GM19395 (cell line): ENCODE measurements at regions not wholly inside any gene's neighbourhood (a gene's known extent, or its start where the extent isn't known, plus 50 kb on each side); places are given as distances from the start of the nearest gene placed in this dataset.
"Not testable (repeated sequence)": the region's sequence is repeated elsewhere in the genome, so short reads cannot be mapped to it uniquely, and the experiment has no call there.

ENCODE experiments used
- ATAC-seq: cut with Tn5 transposase; IDR thresholded peaks from one replicate; pipeline ENCODE4 v1.9.1; 2021; ENCODE audit warnings: mild to moderate bottlenecking, moderate library complexity; ENCODE audit not compliant: unreplicated experiment

GRCh38 chr13:86840250-86841191, 830.6 kb upstream of the SLITRK5 start:
- no peak for ATAC-seq

GRCh38 chr13:86841264-86841663, 829.9 kb upstream of the SLITRK5 start:
- no peak for ATAC-seq

DNA sequence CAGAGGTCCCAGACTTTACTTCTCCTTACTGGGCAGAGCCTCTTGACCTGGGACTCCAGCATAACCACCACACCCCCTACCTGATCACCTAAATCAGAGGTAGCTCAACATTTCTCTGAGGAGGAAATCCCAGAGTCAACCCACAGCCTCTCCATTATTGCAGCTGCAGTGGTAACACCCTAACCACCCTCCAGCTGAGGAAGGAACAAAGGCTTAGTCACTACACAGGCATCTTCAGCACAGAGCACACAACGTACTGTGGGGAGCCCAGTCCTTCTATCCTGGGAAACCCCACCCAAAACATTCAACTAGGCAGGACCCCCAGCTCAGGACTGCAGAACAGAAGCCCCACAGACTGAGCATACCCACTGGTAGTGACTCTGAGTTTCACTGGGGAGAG, 824.7 kb upstream of the SLITRK5 start:
- ATAC-seq: no peak

DNA sequence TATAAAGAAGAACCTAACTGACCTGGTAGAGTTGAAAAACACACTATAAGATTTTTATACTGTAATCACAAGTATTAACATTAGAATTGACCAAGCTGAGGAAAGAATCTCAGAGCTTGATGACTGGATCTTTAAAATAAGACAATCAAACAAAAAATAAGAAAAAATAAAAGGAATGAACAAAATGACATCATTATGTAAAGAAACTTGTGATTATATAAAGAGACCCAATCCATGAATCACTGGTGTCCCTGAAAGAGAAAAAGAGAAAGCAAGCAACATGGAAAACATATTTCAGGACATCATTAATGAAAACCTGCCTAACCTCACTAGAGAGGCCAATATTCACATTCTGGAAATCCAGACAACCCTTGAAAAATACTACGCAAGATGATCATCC, 822.5 kb upstream of the SLITRK5 start:
- no peak for ATAC-seq

DNA sequence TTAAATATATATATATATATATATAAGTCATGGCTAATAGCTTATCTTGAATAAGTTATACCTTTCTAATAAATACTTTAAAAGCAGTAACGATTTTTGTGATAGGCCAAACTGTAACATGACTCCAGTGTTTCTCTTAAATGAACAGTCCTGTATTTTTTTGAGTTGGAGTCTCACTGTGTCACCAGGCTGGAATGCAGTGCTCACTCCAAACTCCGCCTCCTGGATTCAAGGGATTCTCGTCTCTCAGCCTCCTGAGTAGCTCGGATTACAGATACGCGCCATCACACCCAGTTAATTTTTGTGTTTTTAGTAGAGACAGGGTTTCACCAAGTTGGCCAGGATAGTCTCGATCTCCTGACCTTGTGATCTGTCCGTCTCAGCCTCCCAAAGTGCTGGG, 814.2 kb upstream of the SLITRK5 start:
- no peak for ATAC-seq

DNA sequence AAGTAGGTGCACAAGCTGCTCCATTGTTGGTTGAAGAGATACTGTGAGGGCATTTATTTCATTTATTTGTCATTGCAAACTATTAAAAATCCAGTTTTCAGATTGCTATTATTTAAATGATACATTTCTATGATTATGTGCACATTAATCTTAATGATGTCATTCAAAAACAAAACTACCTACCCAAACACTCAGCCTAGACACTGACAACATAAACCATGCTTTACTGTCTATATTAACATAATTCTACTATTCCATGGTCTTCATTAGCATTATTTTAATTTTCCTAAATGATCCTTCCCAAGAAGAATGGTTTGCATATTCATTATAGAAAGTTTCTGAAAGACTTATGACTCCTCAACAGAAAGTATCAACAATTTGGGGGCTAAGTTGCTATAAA, 813.0 kb upstream of the SLITRK5 start:
- ATAC-seq: no peak

GRCh38 chr13:86862137-86862536, 809.0 kb upstream of the SLITRK5 start:
- ATAC-seq: no peak

DNA sequence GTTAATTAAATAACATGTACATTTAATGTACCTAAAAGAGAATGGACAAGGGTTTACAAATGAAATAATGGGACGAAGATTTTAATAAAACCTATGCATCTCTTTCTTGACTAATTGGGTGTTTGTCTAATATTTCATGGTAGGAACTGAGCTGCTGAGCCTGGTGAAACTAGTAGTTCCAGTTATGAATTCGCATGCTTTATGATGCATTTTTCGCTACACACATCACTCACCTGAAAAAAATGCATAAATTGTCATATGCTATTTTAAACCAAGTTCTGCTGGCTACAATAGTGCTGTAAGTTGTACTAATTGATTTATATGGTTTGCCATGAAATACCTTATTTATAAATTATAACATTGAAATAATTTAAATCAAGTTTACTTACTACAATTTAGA, 806.8 kb upstream of the SLITRK5 start:
- ATAC-seq: no peak

DNA sequence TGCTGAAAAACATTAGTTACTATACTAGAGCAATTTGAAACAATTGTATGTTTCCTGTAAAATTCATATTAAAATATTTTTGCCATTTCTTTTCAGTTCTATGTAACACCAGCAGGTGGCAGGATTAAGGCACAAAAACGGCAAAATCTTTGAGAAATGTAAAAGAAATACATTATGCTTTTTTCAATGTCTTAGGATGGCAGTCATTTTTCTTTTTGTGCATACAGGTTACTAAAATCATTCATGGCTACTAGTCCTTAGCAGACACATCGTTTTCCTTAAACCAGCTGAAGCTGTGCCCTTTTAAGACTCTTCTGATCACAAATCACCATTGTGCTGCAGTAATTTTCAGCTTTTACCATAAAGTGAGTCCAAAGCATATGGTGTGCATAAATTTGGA, 800.7 kb upstream of the SLITRK5 start:
- ATAC-seq: no peak

- ATAC-seq: no peak
Observed at GRCh38 chr13:86877441-86877840, 793.7 kb upstream of the SLITRK5 start.

DNA sequence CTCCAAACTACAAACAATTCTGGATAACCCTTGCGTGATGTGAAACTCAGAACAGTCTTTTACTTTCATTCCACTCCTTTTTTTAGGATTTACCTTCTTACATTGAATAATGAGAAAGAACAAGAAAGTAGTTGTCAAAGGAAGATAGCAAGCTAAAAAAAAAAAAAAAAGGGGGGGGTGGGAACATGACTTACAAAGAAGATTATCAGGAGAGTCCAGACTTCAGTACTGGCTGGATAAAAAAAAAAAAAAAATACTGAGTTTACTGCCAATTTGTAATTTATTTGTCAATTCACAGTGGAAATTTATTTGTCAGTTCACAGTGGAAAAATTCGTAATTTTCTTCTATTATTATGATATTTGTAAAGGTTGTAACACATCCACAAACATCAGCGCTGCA, 792.4 kb upstream of the SLITRK5 start:
- ATAC-seq: no peak

GRCh38 chr13:86881390-86881789, 789.8 kb upstream of the SLITRK5 start:
- ATAC-seq: no peak

DNA sequence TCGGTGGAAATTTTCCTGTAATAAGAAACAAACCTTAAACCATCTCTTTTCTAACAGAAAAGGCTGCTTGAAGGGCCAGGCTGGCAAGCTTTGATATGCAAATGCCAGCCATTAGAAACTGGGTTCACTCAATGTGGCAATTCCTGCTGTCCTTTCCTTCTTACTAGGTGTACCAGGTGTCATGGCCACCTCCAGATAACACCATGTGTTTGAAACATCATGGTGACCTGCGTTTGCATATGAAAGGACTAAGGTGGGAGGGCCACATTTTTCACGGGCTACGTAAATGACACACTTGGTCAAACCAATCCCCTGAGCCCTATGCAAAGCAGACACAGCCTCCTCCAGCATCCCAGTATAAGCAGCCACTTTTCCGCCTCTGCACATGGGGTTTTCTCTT, 789.1 kb upstream of the SLITRK5 start:
- no peak for ATAC-seq

GRCh38 chr13:86882835-86883234, 788.3 kb upstream of the SLITRK5 start:
- ATAC-seq: no peak

GRCh38 chr13:86892330-86892729, 778.8 kb upstream of the SLITRK5 start:
- no peak for ATAC-seq

DNA sequence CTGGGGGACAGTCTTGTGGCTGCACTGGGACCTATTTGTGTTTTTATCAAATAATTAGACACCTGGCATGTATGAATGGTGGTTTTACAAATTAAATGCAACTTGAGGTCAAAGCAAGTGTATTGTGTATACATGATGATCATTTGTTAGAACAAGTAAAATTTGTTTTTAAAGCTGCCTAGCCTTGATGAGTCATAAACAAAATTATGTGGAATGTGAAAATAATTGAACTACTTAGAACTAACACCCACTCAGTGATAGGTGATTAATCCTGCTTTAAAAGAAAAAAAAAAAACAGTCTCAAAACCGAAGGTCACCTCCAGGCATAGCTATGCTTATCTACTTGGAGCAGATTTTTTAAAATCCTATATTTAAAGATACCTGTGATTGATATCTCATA, 770.3 kb upstream of the SLITRK5 start:
- ATAC-seq: no peak

DNA sequence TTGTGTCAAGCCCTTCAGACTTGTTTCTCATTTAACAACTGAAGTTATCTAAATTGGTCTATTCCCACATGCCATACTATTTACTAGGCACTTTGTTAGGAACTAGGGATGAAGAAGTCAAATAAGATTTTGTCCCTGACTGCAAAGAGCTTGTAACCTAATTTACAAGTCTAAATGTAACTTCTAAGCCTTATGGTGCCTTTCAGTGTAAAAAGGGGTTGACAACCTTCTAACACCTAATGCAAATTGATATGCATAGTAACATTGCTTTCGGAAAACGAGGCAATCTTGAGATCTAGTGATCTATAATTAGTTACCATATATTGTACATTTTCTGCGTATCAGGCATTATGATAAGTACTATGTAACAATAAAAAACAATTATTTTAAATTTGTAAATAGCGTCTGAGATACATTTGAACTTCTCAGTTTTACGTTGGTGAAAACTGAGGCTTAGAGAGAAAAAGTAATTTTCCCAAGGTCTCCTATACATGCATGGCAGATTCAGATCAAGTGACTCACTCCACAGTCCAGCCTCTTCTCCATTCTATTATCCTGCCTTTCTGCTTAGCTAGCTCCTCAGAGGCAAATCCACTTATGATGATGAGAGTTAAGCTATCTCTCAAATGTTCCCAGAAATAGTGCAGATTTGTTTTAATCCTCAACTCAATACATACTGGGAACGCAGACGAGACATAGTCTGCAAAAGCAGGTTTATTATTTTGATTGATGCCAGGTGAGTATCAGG, 764.9 kb upstream of the SLITRK5 start:
- ATAC-seq: no peak

DNA sequence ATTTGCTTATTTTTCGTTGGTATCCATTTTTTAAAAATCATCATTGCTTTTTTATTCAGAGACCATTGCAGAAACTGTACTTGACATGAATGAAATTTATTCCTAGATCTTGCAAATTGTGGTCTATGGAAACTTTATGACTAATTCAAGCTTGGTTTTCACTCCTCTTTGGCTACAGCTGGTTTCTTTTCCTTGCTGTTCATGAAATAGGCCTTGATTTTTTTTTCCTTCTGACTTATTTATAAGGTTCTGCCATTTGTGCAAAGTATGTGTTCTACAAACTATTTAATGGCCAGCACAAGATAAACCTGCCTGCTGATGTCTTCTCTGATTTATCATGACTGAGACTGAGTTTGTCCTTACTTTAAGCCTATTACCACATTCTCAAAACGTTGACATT, 764.0 kb upstream of the SLITRK5 start:
- ATAC-seq: no peak

- no peak for ATAC-seq
Observed at GRCh38 chr13:86909318-86909717, 761.9 kb upstream of the SLITRK5 start.

DNA sequence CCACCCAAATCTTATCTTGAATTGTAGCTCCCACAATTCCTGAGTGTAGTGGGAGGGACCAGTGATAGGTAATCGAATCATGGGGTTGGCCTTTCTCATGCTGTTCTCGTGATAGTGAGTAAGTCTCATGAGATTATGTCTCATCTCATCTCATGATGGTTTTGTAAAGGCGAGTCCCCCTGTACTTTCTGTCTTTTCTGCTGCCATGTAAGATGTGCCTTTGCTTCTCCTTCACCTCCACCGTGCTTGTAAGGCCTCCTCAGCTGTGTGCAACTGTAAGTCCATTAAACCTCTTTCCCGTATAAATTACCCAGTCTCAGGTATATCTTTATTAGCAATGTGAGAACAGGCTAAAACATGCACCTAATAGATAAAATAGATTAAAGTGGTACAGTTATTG, 756.4 kb upstream of the SLITRK5 start:
- no peak for ATAC-seq

DNA sequence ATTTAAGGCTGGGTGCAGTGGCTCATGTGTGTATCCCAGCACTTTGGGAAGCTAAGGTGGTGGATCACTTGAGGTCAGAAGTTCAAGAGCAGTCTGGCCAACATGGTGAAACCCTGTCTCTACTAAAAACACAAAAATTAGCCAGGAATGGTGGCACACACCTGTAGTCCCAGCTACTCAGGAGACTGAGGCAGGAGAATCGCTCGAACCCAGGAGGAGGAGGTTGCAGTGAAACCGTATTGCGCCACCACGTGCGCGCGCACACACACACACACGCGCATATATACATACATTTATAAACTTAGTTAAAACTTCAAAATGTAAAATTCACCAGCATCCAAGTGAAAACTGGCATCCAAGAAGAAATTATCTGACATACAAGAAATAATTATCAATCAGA, 753.7 kb upstream of the SLITRK5 start:
- not testable (repeated sequence) for ATAC-seq

- ATAC-seq: no peak
Observed at GRCh38 chr13:86918682-86919081, 752.5 kb upstream of the SLITRK5 start.
